GM23248 (cell line): ENCODE measurements at regions not wholly inside any gene's neighbourhood (a gene's known extent, or its start where the extent isn't known, plus 50 kb on each side); places are given as distances from the start of the nearest gene placed in this dataset.

Experiments used
- DNase-seq: peaks from one replicate; pipeline ENCODE4 v3.0.0-alpha.2; 2015
- H2AFZ ChIP-seq: fragments of 200-600 bp; sonication (generic); 2 replicates; pipeline ENCODE4 v1.6.1; 2016; ENCODE audit warnings: antibody characterized with exemption
- H3F3A ChIP-seq: fragments of 200-600 bp; sonication (generic); 2 replicates; pipeline ENCODE4 v1.6.1; 2016; ENCODE audit warnings: mild to moderate bottlenecking, antibody characterized with exemption, mixed run types; ENCODE audit not compliant: insufficient read depth
- H3K27ac ChIP-seq: fragments of 200-600 bp; sonication (generic); 2 replicates; pipeline ENCODE4 v1.5.1; 2016; ENCODE audit warnings: mild to moderate bottlenecking
- H3K27me3 ChIP-seq: fragments of 200-600 bp; sonication (generic); replicated peaks from 2 replicates; pipeline ENCODE4 v1.6.1; 2016; ENCODE audit warnings: mild to moderate bottlenecking; ENCODE audit not compliant: insufficient read depth
- H3K36me3 ChIP-seq: fragments of 200-600 bp; sonication (generic); 2 replicates; pipeline ENCODE4 v1.6.1; 2016; ENCODE audit warnings: low read depth, mild to moderate bottlenecking
- H3K4me1 ChIP-seq: fragments of 200-600 bp; sonication (generic); 2 replicates; pipeline ENCODE4 v1.6.1; 2016; ENCODE audit warnings: mild to moderate bottlenecking; ENCODE audit not compliant: insufficient read depth
- H3K4me2 ChIP-seq: fragments of 200-600 bp; sonication (generic); one replicate; pipeline ENCODE4 v1.6.1; 2016; ENCODE audit warnings: mild to moderate bottlenecking; ENCODE audit not compliant: unreplicated experiment
- H3K4me3 ChIP-seq: fragments of 200-600 bp; sonication (generic); 2 replicates; pipeline ENCODE4 v1.5.1; 2016; ENCODE audit warnings: mild to moderate bottlenecking
- H3K79me2 ChIP-seq: fragments of 200-600 bp; sonication (generic); 2 replicates; pipeline ENCODE4 v1.6.1; 2016; ENCODE audit warnings: mild to moderate bottlenecking; ENCODE audit not compliant: insufficient read depth
- H3K9ac ChIP-seq: fragments of 200-600 bp; sonication (generic); 2 replicates; pipeline ENCODE4 v1.6.1; 2016; ENCODE audit warnings: mild to moderate bottlenecking
- H3K9me2 ChIP-seq: fragments of 200-600 bp; sonication (generic); 2 replicates; pipeline ENCODE4 v1.6.1; 2016; ENCODE audit warnings: mixed run types, mild to moderate bottlenecking, moderate library complexity; ENCODE audit not compliant: insufficient read depth
- H3K9me3 ChIP-seq: fragments of 200-600 bp; sonication (generic); one replicate; pipeline ENCODE4 v1.6.1; 2017; ENCODE audit warnings: low read depth
- H4K20me1 ChIP-seq: fragments of 200-600 bp; sonication (generic); 2 replicates; pipeline ENCODE4 v1.6.0; 2016; ENCODE audit not compliant: insufficient read depth
- EZH2 ChIP-seq: fragments of 200-600 bp; sonication (generic); IDR thresholded peaks from 2 replicates; pipeline ENCODE4 v1.6.1; 2018; ENCODE audit warnings: antibody characterized with exemption, mild to moderate bottlenecking; ENCODE audit not compliant: insufficient read depth, poor library complexity, severe bottlenecking
- EZH2phosphoT487 ChIP-seq: fragments of 200-600 bp; sonication (generic); IDR thresholded peaks from 2 replicates; pipeline ENCODE4 v1.6.1; 2018; ENCODE audit warnings: antibody characterized with exemption, moderate library complexity, mild to moderate bottlenecking, low read depth; ENCODE audit not compliant: insufficient read depth
- WGBS, 2 experiments: methylation state at CpG; one replicate each; pipeline ENCODE4 v1.1.6; 2015 to 2017; ENCODE audit warnings: low lambda C conversion rate in 2 of 2, low coverage in 1 of 2; ENCODE audit errors: missing lambda C conversion rate in 2 of 2; 5-methylcytosine and 5-hydroxymethylcytosine counted together
- in situ Hi-C: fragments of 300-500 bp; cut with MboI; formaldehyde crosslinking; loops from 2 replicates; pipeline ENCODE4 v1.15.0; 2020

DNA sequence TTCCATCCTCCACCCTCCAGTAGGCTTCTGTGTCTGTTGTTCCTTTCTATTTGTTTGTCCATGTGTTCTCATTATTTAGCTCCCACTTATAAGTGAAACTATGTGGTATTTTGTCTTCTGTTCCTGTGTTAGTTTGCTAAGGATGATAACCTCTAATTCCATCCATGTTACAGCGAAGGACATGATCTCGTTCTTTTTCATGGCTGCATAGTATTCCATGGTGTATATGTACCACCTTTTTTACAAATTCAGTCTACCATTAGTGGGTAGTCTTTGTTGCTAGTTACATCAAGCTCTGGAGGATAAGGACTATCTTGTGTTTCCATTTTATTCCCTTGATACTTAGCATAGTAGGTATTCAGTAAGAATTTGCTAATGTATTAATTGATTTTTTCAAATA, 664.2 kb upstream of the FAT3 start:
- TF ChIP-seq EZH2phosphoT487 (no peak), EZH2 (no peak)
- Histone ChIP-seq H2AFZ (no peak overlapping the region), H3F3A (no peaks in the 10 kb centered on the region), H3K36me3 (no peaks in the 10 kb centered on the region), H3K79me2 (no peaks in the 10 kb centered on the region), H3K4me2 (no peak overlapping the region), H3K9ac (no peak overlapping the region), H3K27ac (no peak overlapping the region), H3K9me3 (no peaks in the 10 kb centered on the region), H3K9me2 (no peaks in the 10 kb centered on the region), H3K27me3 (no peaks in the 10 kb centered on the region), H3K4me1 (no peaks in the 10 kb centered on the region), H3K4me3 (no peak overlapping the region), H4K20me1 (no peaks in the 10 kb centered on the region)
- no peak for DNase-seq
- in situ Hi-C loops: no loop called here
- 27 to 37% methylated on average over 2 of the region's 2 CpGs for WGBS, 2 experiments

DNA sequence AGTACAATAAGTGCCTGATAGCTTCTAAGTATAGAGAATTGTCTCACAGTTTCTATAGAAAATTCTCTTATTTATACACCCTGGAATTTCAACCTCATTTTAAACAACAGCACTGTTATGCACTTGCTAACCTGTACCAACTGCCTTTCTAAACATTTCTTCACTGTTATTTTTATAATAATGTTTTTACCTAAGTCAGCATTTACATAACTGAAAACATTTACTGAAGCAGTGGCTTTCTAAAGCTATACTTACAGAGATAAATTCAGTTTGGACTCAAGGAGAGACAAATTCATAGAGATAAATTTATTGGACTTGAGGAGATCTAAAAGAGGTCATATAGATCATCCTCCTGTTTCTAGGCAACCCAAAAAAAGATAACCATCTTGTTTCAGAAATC, 686.6 kb upstream of the FAT3 start:
- no peaks in the 10 kb centered on the region for H3K4me1 ChIP-seq
- no peak overlapping the region for H3K9ac ChIP-seq
- no peak overlapping the region for H3K4me2 ChIP-seq
- H3F3A ChIP-seq: no peaks in the 10 kb centered on the region
- DNase-seq: no peak
- no peaks in the 10 kb centered on the region for H3K79me2 ChIP-seq
- H3K4me3 ChIP-seq: no peak overlapping the region
- H4K20me1 ChIP-seq: no peaks in the 10 kb centered on the region
- H3K27me3 ChIP-seq: no peaks in the 10 kb centered on the region
- H2AFZ ChIP-seq: no peak overlapping the region
- H3K27ac ChIP-seq: no peak overlapping the region
- H3K9me3 ChIP-seq: no peaks in the 10 kb centered on the region
- no peak for TF ChIP-seq EZH2phosphoT487
- no peak for TF ChIP-seq EZH2
- no peaks in the 10 kb centered on the region for H3K9me2 ChIP-seq
- in situ Hi-C loops: no loop called here
- no peaks in the 10 kb centered on the region for H3K36me3 ChIP-seq

DNA sequence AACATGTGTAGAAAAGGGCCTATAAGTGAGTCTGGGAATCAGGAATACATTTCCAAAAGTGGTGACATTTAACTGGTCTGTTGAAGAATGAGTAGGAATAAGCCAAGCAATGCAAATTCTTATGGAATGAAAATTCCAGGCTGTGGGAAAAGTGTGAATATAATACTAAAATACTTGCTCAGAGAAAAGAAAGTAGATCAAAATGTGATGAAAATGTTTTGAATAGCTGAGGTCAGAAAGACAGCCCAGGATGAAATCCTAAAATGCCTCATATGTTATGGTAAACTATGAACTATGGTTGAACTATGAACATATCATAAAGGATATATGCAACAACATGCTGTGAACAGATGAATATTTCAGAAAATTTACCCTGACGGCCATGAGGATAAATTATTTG, 688.3 kb upstream of the FAT3 start:
- Histone ChIP-seq H3K27ac (no peak overlapping the region), H3K4me3 (no peak overlapping the region), H3K4me2 (no peak overlapping the region), H3F3A (no peaks in the 10 kb centered on the region), H3K79me2 (no peaks in the 10 kb centered on the region), H3K9me3 (no peaks in the 10 kb centered on the region), H3K4me1 (no peaks in the 10 kb centered on the region), H4K20me1 (no peaks in the 10 kb centered on the region), H2AFZ (no peak overlapping the region), H3K9ac (no peak overlapping the region), H3K9me2 (no peaks in the 10 kb centered on the region), H3K27me3 (no peaks in the 10 kb centered on the region), H3K36me3 (no peaks in the 10 kb centered on the region)
- TF ChIP-seq EZH2 (no peak), EZH2phosphoT487 (no peak)
- no peak for DNase-seq
- WGBS, 2 experiments: 0 to 5% methylated on average over 1 of the region's 1 CpG
- in situ Hi-C loops: no loop called here

DNA sequence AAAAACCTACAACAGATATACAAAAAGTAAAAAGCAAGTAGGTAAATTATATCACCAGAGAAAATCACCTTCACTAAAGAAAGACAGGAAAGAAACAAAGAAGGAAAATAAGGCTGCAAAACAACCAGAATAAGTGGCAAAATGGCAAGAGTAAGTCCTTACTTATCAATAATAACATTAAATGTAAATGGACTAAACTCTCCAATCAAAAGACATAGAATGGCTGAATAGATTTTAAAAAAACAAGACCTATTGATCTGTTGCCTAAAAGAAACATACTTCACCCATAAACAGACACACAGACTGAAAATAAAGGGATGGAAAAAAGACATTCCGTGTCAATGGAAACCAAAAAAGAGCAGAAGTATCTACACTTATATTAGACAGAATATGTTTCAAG, 695.7 kb upstream of the FAT3 start:
- in situ Hi-C loops: no loop called here
- 39 to 45% methylated on average over 1 of the region's 1 CpG for WGBS, 2 experiments

DNA sequence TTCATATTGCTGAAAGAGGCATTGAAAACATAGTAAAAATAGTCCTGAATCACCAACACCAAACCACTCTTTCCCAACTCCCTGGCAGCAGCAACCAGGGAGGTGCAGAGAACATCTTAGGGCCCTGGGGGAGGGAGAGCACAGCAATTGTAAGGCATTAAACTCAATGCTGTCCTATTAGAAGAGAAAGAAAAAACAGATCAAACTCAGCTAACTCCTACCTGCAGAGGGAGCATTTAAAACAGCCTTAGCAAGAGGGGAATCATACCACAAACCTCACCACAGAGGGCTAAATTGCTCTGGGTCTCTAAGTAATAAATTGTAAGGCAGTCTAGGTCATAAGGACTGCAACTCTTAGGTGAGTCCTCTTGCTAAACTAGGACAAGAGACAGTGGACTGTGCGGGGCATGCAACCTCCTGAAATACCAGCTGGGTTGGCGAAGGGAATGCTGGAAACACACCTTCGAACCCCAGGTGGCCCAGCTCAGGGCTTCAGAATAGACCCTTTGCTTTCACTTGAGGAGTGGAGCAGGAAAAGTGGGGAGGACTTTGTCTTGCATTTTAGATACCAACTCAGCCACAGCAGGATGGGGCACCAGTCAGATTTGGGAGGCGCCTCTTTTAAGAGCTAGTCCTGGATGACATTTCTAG, 697.1 kb upstream of the FAT3 start:
- Histone ChIP-seq H3K9ac (no peak overlapping the region), H3K9me3 (no peaks in the 10 kb centered on the region), H3K27ac (no peak overlapping the region), H3K4me3 (no peak overlapping the region), H3F3A (no peaks in the 10 kb centered on the region), H3K9me2 (no peaks in the 10 kb centered on the region), H2AFZ (no peak overlapping the region), H3K27me3 (no peaks in the 10 kb centered on the region), H3K4me2 (no peak overlapping the region), H4K20me1 (no peaks in the 10 kb centered on the region), H3K79me2 (no peaks in the 10 kb centered on the region), H3K4me1 (no peaks in the 10 kb centered on the region), H3K36me3 (no peaks in the 10 kb centered on the region)
- in situ Hi-C loops: no loop called here
- no peak for DNase-seq
- TF ChIP-seq EZH2 (no peak), EZH2phosphoT487 (no peak)
- WGBS, 2 experiments: 24 to 29% methylated on average over 4 of the region's 4 CpGs

More for the DNA sequence above, 695.7 kb upstream of the FAT3 start:
- Histone ChIP-seq H3K9me3 (no peaks in the 10 kb centered on the region), H3K9ac (no peak overlapping the region), H3F3A (no peaks in the 10 kb centered on the region), H3K79me2 (no peaks in the 10 kb centered on the region), H3K27me3 (no peaks in the 10 kb centered on the region), H3K4me2 (no peak overlapping the region), H3K36me3 (no peaks in the 10 kb centered on the region), H3K4me1 (no peaks in the 10 kb centered on the region), H2AFZ (no peak overlapping the region), H4K20me1 (no peaks in the 10 kb centered on the region), H3K27ac (no peak overlapping the region), H3K9me2 (no peaks in the 10 kb centered on the region), H3K4me3 (no peak overlapping the region)
- no peak for DNase-seq
- TF ChIP-seq EZH2phosphoT487 (no peak), EZH2 (no peak)
